T-helper 1 cell treated with Interleukin-12 subunit alpha and Interleukin-12 subunit beta and Interleukin-4 antibody, amounts not matched to agents 30 ng/mL and 1 ng/mL, for 36 hours (primary cell): ENCODE measurements at regions not wholly inside any gene's neighbourhood (a gene's known extent, or its start where the extent isn't known, plus 50 kb on each side); places are given as distances from the start of the nearest gene placed in this dataset.
"Not testable (repeated sequence)": the region's sequence is repeated elsewhere in the genome, so short reads cannot be mapped to it uniquely, and the experiment has no call there.

Experiments
- intact Hi-C: fragments of 100-400 bp; cut with micrococcal nuclease; formaldehyde crosslinking; loops from one replicate; pipeline ENCODE4 v1.15.1; 2024

DNA sequence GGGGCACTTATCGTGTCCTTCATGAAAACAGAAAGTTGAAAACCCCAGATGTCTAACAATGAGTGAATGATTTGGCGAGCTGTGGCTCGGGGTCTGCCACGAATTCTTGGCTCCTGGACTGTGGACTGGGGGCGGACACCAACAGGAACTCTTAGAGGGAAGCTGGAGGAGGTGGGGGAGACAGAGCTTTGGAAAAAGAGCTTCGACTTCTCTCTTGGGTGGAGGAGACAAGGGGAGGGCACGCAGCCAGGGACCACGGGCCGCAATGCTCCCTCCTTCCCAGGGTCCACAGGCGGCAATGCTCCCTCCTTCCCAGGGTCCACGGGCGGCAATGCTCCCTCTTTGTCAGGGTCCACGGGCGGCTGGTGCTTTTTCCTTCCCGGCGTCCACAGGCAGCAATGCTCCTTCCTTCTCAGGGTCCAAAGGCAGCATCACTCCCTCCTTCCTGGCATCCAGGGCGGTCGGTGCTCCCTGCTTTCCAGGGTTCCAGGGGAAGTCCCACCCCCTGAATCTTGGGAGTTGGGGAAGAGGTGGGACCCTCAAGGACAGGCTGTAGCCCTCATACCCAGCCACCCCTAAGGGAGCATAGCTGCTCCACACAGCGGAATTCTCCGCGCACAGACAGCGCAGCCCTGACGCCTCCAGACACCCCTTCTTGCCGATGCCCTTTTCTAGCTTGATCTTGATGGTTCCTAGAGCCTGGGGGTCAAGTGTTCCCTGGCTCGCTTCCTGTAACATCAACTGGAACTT, 149.0 kb downstream of the LAT start:
- intact Hi-C loops, result not testable (repeated sequence)

DNA sequence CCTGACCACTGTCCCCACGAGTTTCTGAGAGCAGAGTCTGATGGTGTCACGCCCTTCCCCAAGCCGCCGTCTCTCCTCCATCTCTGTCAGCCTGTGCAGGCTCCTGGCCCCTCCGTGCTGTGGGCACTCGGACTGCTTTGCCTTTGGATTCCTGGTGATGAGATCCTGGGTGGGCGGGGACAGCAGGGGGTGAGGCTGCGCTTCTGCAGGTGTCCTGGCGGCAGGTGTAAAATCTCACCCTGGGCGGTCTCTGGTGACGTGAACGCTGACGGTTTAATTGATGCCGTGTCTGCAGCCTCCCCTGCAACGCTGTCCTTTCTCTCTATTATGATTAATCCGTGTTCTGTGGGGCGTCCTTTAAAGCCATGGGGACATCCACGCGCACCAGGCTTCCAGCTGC, 148.0 kb downstream of the LAT start:
- intact Hi-C loops, result not testable (repeated sequence)

DNA sequence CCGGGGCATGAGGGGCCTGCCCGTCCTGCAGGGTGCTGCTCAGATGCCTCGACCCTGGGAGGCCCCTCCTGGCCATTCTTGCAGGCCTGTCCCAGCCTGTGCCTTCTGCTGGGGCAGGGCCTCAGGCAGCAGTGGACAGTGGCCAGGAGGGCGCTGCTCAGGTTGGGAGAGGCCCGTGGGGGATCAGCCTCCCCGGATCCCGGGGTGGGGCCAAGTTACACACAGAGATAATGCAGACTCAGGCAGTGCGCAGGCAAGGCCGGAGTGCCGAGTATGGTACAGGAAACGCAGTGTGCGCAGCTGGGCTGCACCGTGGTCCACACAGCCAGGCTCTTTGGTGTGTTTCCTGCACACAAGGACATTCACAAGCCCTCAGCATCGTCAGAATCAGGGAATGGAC, 147.6 kb downstream of the LAT start:
- intact Hi-C loops, result not testable (repeated sequence)

DNA sequence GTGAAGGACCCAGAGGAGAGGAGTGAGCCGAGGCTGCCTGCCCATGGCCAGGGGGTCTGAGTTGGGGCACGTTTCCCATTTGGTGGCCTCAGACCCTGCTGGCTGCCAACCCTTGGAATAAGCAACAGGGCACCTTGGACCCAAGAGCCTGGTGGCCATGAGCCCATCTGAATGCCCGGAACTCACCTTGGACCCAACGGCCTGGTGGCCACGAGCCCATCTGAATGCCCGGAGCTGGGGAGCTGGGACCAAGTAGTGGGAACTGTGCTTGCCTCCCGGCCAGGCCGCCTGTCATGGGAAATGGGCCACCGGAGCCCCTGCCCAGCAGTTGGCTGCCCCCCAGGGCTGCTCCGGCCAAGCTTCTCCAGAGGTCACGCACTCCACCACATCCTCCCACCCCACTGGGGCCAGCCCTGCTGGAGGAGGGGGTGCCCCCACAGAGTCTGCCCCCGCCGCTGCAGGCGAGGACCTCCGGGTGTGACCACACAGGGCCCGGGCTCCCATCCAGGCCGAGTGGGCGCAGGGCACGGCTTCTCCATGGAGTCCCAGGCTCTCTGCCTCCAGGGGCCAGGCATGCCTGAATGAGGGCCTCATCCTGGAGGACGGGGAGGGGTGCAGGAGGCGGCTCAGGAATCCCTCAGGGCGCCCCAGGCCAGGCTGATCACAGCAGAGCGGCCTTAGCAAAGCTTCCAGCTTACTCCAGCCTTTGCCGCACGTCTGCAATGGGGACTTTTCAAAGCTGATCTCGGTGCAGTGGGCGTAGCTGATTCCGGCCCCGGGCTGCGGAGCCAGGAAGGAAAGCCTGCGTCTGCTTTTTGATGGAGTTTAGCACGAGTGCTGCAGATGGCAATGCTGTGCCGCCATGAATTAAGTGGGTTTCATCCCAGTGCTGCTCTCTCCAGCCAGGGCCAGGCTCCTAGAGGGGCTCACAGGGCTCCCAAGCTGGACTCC, 146.3 kb downstream of the LAT start:
- intact Hi-C loops, result not testable (repeated sequence)

DNA sequence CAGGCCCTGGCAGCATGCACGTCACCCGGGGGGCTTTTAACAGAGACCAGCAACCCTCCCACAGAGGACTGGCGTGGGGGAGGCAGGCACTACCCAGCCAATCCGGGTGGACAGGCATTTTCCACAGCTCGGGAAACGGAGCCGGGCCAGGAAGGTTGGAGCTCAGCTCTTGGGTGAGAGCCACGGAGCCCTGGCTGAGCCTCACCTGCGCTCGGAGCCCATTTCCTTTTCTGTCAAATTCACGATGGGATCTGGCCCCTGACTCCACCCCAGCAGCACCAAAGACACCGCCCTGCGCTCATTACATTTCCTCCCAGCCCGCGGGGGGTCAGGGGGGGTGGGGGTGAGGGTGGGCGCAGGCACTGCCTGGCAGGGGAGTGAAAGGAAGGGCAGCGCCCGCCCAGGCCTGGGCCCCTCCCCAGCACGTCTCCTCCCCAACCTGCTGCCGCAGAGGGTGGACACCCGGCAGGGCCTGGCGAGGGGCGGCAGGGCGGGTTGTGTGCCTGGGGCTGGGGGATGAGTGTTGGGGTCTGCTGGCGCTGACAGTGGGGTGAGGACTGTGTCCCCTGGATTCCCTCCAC, 145.4 kb downstream of the LAT start:
- intact Hi-C loops, result not testable (repeated sequence)

DNA sequence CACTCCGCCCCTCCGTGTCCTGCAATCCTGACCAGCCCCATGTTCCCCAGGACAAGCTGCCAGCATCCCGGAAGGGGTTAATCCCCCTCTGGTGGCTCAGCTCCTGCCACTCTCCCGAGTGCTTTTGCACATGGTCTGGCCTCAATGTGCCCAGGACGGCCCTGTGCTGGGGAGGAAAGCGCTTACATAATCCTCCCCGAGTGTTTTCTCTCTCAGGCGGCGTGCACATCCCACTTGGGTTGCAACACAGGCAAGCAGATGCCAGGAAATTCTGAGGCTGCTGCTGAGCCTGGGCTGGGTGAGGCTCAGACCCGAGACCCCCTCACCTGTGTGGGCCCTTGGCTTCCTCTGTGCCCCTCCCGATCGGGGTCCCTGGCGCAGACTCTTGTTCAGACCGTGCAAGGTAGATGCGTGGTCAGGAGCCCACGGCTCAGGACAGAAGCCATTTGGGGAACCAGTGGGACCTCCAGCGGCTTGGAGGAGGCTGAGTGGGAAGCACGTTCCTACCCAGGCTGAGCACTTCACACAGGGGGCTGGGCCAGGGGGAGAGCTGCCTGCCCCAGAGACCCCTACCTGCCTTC, 144.7 kb downstream of the LAT start:
- intact Hi-C loops, result not testable (repeated sequence)

DNA sequence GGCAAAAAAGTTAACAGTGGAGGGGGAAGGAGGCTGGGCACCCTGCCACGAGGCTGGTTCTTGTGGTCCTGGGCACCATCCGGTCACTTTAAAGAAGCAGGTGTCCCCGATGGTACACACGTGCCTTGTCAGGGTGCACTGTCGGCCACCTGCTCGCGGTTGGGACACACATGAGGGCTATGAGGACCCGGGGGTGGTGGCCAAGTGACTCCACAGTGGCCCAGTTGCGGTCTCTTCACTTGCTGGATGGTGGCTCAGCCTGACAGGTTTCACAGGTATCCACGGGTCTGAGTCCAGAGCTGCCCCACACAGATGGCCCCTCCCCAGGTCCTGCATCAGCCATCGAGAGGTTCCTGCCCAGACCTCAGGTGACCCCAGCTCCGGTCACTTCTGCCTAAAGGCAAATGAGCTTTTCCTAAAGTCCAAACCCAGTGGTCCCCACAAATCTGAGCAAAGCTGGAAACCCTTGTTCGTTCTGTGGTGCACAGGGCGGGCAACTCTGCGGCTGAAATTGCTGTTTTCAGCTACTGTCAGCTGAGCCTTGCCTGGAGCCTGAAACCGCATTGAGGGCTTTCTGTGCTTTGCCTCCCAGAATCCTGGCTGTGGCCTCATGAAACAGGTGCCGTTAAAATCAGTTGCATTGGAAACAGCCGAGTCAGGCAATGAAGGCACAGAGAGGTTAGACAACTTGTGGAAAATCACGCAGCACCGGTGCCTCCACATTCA, 144.0 kb downstream of the LAT start:
- intact Hi-C loops, result not testable (repeated sequence)

DNA sequence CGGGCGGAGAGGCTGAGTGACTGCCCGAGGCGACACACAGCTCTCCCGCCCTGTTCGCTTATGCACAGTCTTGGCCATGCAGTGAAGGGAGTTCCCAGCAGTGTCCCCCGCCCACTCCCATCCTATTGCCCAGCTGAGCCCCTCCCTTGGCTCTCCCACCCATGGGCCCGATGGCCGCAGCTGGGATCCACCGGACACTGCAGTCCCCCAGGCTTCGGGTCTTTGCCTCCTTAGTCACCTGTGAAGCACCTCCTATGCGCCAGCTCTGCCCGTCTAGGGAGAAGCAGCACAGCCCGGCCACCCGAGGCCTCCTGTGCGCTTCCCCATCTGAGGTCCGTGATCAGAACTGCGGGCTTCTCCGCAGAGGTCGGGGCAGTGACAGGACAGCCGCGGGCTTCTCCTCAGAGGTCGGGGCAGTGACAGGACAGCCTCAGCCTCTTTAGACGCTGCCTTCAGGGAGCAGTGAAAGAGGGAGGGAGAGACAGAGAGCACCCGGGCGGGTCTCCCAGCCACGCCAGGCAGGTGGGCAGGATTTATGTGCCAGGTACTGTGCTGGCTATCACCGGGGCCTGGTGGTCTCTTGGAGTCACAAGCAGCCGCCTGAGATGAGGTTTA, 143.1 kb downstream of the LAT start:
- intact Hi-C loops, result not testable (repeated sequence)

DNA sequence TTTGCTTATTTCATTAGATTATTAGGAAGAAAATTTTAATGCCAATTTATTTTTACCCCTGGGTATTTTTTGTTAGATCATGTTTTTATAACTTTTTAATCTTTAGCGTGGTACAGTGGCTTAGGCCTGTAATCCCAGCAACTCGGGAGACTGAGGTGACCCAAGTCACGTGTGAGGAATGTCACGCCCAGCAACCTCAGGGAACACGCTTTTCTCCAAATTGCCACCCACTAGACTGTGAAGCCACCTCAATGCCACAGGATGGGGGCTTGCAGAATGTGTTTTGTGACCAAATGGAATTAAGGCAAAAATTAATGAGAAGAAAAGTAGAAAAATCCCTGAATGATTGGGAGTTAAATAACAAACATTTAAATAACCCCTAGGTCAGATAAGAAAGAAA, 141.8 kb downstream of the LAT start:
- intact Hi-C loops, result no loop called here

DNA sequence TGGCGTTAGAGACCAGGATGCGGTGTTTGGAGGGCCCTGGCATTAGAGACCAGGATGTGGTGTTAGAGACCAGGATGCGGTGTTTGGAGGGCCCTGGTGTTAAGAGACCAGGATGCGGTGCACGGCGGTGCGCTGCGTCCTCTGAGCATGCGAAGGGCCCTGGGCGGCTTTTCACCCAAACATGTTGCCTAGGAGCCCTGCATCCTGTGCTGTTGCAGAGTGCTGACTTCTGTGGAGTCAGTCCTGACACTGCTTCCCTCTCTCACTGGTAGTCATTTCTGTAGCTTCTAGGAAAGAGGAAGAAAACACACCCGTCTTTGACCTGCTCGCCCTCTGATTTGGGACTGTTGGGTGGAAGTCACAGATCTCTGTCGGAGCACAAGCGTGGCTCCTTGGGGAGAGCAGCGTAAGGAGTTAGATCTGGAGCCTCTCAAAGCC, 141.2 kb downstream of the LAT start:
- intact Hi-C loops, result no loop called here

DNA sequence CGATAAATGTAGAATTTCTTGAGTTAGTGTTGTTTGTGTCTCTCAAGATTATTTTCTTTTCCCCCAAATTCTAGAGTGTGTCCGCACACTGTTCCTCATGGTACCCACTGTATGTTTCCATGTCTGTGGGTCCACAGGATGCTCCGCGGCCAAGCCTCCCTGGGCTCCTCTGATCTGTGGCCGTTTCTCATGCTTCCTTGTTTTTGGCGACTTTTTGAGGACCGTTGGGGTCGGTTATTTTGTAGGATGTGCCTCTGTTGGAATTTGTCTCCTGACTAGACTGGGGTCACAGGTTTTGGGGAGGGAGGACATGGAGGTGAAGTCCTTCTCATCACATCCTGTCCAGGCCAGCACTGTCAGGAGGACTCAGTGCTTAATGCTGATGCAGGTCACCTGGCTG, 140.0 kb downstream of the LAT start:
- intact Hi-C loops, result no loop called here

DNA sequence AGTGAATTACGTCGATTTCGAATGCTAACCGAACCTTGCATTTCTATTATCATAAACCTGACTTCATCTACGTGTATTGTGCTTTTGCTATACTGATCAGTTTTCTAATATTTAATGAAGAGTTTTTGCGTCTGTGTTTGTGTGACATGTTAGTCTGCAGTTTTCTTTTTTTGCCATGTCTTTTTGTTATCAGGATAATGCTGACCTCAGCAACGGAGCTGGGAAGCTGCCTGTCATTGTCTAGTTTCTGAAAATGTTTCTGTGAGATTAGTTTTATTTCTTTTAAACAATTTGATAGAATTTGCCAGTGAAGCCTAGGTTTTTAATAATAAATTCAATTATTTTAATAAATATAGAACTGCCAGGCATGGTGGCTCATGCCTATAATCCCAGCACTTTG, 139.3 kb downstream of the LAT start:
- intact Hi-C loops, result not testable (repeated sequence)

DNA sequence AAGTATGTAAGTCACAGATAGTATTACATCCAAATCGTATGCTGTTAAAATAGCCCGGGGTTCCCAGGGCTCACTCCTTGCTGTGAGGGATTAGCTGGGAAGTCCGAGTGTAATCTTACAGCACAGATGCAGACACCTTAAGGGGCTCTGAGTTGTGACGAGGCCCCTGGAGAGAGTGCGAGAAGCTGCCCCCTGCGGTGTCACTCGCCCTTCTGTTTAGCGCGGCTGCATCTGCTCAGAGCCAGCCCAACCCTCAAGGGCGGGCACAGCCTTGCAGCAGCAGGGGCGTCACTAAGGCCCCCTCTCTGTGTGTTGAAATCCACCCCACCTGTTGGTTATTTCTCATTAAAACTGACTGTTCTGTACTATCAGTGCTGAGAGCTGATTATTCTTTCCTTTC, 135.8 kb downstream of the LAT start:
- intact Hi-C loops, result not testable (repeated sequence)

DNA sequence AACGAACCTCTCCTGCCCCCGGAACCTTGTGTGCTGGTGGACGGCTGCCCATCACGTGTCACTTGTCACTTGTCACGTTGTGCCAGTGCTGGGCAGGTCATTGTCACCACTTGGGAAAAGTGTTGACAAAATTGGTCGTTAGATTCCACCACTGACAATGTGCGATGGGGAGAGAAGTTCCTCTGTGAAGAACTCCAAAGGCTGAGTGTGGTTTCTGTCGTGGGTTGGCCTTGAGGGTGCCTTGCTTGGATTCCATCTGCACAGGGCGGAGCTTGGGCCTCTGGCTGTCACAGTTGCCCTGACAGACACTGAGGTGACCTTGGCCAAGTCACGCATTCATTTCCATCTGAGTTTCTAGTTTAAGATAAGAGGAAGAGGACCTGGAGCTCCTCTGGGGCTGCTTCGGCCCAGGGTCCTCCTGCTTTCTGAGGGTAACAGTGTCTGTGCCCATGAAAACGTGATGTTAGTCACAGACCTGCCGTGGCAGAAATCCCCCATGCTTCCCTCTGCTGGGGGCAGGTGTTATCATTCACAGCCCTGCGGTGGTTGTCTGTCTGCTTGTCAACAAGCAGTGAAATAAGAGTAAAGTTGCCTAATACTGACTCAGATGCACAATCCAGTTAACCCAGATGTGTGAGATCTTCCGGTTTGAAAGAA, 133.6 kb downstream of the LAT start:
- intact Hi-C loops, result not testable (repeated sequence)

DNA sequence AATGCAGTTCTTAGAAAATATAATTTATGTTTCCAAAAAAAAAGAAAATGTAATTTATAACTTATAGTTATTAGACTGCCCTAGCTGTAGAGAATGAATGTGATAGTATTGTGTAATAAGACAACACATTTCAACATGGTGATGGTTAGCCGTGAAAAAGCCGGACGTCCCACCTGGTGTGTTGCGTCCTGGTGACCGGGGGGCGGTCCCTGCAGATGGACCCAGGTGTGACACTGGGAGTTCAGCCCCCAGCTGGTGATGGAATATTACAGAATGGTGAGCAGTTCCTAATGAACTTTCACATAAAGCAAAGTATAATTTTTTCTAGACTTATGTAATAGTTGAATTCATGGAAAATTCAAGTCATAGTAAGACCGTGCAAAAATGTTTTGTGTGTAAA, 132.8 kb downstream of the LAT start:
- intact Hi-C loops, result no loop called here

DNA sequence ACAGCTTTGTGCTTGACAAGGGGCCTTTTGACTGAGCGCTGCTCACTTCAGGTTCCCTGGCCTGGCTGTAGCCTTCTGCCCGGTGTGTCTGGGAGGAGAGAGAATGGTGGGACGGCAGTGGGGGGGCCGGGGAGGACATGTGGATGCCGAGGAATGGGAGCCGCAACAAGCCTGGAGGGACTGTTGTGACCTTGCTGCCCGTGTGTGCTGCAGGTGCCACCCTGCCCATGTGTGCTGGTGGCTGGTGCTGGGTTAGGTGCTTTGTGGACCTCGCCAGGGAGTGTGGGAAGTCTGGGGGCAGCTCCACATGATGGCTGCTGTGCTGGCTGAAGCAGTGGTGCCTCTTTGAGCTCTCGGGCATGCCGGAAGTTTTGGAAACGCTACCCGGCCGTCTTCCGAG, 132.1 kb downstream of the LAT start:
- intact Hi-C loops, result no loop called here

DNA sequence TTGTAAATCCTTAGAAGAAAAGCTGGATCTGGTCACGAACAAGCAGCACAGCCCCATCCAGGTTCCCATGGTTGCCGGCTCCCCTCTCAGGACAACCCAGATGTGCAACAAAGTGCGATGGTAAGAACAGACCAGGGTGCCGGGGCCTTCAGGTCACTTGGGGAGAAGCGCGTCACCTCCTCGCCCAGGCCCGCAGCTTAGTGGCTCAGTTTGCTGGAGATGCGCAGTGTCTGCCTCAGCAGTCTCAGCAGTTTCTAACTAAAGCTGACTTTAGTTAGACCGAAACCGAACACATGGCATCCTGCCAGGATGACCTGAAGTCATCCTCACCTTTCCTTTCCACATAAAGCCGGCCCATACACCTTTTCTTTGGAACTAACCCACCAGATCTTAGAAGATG, 131.4 kb downstream of the LAT start:
- intact Hi-C loops, result not testable (repeated sequence)

DNA sequence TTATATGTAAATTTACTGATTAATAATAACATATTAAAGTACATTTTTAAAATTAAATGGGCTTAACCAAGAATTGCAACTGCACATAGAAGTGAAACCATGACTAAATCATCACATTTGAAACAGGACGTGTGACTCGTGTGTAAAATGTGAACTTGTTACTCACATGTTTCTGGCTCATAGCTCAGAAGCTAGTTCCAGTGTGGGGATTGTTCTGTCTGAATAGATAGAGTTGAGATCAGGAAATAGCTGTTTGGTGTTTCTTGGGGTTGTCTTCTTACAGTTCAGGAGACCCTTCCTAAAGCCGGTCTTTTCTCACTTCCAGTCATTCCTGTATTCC, 130.9 kb downstream of the LAT start:
- intact Hi-C loops, result not testable (repeated sequence)

DNA sequence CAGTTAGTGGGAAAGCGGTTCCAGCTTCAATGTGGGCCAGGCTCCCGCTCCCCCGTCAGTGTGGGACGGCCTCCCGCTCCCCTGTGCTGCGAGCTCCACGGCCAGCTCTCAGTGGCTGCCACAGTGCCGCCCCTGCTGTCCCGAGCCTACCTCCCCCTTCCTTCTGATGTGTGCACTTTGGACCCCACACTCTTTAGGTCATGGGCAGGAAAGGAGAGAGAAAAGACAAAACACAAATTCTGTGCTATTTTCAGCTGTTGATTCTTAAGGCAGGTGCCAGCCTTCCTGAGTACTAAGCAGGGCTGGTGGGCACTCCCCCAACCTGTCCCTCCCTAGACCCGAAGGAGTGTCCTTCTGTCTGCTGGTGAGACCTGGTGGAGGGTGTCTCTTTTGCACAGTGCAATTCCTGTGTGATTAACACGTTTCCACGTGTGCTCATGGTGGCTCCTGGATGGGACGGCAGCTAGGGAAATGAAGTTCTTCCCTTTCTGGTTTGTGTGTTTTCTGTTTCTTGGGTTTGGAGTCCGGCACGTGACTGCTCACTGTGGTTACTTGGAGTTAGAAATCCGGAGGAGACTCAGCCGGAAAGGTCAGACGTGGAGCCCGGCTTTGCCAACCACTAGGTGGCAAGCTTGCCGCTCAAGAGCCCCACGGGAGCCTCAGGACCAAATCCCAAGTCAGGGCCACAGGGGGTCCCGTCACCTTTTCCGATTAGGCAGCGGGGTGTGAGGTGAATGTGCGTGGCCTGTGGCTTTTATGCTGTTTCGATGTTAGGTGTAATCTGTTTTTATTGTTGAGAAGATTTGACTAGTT, 130.3 kb downstream of the LAT start:
- intact Hi-C loops, result not testable (repeated sequence)
